Thymus (tissue), 11 donors: ENCODE measurements at regions not wholly inside any gene's neighbourhood (a gene's known extent, or its start where the extent isn't known, plus 50 kb on each side); places are given as distances from the start of the nearest gene placed in this dataset.

Source experiments
- DNase-seq, 9 donors: peaks; one replicate each; pipeline ENCODE4 v3.0.0-alpha.2; 2013; ENCODE audit warnings: low spot score in 9 of 9, low read depth in 6 of 9, missing footprints in 1 of 9
- H3K27ac ChIP-seq, 2 donors: one replicate each; pipeline ENCODE4 v1.5.1; 2013; ENCODE audit warnings: control low read depth in 1 of 2, low read depth in 1 of 2, low read length in 1 of 2, mild to moderate bottlenecking in 1 of 2, moderate library complexity in 1 of 2
- H3K27me3 ChIP-seq, 2 donors: one replicate each; pipeline ENCODE4 v1.5.1; 2013; ENCODE audit warnings: low read length in 1 of 2; ENCODE audit not compliant: control insufficient read depth in 2 of 2, insufficient read depth in 1 of 2
- H3K36me3 ChIP-seq, 2 donors: one replicate each; pipeline ENCODE4 v1.5.1; 2013; ENCODE audit warnings: low read length in 1 of 2, mild to moderate bottlenecking in 1 of 2, moderate library complexity in 1 of 2; ENCODE audit not compliant: control insufficient read depth in 2 of 2, insufficient read depth in 2 of 2
- H3K4me1 ChIP-seq, 2 donors: one replicate each; pipeline ENCODE4 v1.5.1; 2013; ENCODE audit warnings: low read length in 2 of 2; ENCODE audit not compliant: control insufficient read depth in 2 of 2, insufficient read depth in 2 of 2
- H3K4me3 ChIP-seq, 2 donors: one replicate each; pipeline ENCODE4 v1.5.1; 2013; ENCODE audit warnings: low read length in 2 of 2, control low read depth in 1 of 2, mild to moderate bottlenecking in 1 of 2
- H3K9me3 ChIP-seq, 2 donors: one replicate each; pipeline ENCODE4 v1.5.1; 2013; ENCODE audit warnings: low read length in 1 of 2, mild to moderate bottlenecking in 1 of 2; ENCODE audit not compliant: control insufficient read depth in 2 of 2, insufficient read depth in 1 of 2
- WGBS: extraction: QIAGEN DNeasy Blood & Tissue Kit; methylation state at CpG from one replicate; pipeline ENCODE4 v1.1.7; 2013; 5-methylcytosine and 5-hydroxymethylcytosine counted together
- donor health status: healthy.

DNA sequence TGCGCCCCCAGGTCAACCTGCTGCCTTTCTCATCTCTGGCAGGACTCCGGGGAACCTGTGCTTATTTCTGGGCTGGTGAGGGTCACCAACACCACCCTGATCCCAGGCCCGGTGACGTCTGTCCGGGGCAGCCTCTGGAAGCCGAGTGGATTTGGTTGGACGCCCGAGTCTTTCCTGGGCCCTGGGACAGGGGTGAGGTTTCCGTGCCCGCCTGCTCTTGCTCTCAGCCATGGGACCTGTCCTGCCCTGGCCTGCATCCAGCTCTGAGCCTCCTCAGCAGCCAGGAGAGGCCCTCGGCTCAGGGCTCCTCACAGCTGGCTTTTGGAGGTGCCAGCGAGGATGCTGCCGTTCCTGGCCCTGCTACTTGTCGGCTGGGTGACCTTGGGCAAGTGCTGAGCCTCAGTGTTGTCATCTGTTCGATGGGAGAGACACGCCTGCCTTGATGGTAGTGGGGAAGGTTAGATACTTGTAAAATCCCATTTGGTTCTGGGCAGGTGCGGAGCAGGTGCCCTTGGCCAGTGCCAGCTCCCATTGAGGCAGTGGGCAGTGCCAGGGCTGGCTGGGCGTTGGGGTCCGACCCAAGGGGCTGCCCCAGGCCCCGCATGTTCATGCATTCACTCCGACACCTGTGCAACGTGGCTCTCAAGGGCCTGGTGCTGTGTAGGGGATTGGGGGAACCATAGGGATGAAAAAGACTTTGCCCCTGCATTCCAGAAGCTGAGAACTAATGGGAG lies 58.9 kb upstream of the THY1 start:
- H3K9me3 ChIP-seq = no peaks in the 10 kb centered on the region
- H3K4me1 ChIP-seq = no peaks in the 10 kb centered on the region
- no peak overlapping the region for H3K27ac ChIP-seq
- DNase-seq = no peak
- no peaks in the 10 kb centered on the region for H3K36me3 ChIP-seq
- WGBS = 73% methylated on average over 22 of the region's 22 CpGs
- peaks cover 6 to 11% of the 10 kb centered on the region in 2 donors for H3K27me3 ChIP-seq
- H3K4me3 ChIP-seq = no peak overlapping the region

DNA sequence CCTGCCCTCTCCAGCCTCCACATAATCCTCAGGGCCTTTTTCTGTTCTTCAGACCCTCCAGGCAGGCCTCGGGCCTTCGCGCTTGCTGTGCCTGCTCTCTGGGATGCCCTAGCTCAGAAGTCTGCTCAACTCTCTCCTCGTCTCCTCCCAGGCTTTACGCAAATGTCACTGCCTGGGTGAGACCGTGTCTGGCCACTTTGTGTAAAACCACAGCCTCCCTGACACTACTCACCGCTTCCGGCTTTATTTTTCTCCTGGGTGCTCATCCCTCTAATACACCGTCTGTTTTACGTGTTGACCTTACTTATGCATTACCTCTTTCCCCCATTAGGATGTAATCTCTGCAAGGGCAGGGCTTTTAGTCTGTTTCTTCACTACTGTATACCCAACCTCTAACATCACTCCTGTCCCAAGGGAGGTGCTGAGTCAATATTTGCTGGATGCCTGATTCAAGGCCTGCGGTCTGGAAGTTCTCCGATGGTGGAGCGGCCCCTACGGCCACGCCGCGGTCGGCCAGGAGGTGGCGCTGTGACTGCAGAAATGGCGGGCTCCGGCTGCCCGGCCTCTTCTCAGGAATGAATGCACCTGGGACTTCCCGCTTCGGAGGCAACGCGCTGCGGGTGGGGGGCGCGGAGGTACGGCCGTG lies 58.2 kb upstream of the THY1 start:
- peak in 8 of 9 donors; percentile 3 to 56 (median 20) for DNase-seq
- Histone ChIP-seq H3K9me3 (no peaks in the 10 kb centered on the region), H3K36me3 (no peaks in the 10 kb centered on the region), H3K4me3 (no peak overlapping the region), H3K27me3 (peaks cover 5 to 11% of the 10 kb centered on the region in 2 donors), H3K27ac (no peak overlapping the region), H3K4me1 (no peaks in the 10 kb centered on the region)
- 31% methylated on average over 31 of the region's 31 CpGs for WGBS

DNA sequence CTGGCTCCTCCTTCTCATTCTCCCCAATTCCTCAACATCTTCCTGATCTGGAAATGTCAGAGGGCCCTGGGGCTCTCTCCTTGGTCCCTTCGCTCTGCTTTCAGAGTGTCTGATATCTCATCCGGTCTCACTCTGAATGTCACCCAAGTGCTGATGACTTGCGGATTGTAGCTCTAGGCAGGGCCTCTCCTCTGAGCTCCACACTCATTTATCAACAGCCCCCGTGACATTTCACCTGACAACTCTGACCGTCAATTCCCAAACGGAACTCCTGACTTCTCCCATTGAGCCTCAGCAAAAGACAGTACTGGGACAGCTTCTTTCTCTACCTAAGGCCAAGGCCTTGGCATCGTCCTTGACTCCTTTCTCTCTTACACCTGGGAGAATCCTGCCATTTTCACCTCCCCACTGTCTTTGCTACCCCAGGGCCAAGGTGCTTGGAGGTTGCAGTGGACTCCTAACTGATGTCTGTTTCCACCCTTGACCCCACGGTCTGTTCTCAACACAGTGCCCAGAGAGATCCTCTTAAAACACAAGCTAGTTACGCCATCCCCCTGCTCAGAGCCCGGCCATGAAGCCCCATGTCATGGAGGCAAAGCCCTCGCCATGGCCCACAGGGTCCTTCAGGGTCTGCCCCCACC lies 57.5 kb upstream of the THY1 start:
- Histone ChIP-seq H3K27me3 (peaks cover 5 to 11% of the 10 kb centered on the region in 2 donors), H3K27ac (no peak overlapping the region), H3K9me3 (no peaks in the 10 kb centered on the region), H3K4me3 (no peak overlapping the region), H3K36me3 (no peaks in the 10 kb centered on the region), H3K4me1 (no peaks in the 10 kb centered on the region)
- WGBS = 92% methylated on average over 11 of the region's 11 CpGs
- no peak for DNase-seq

DNA sequence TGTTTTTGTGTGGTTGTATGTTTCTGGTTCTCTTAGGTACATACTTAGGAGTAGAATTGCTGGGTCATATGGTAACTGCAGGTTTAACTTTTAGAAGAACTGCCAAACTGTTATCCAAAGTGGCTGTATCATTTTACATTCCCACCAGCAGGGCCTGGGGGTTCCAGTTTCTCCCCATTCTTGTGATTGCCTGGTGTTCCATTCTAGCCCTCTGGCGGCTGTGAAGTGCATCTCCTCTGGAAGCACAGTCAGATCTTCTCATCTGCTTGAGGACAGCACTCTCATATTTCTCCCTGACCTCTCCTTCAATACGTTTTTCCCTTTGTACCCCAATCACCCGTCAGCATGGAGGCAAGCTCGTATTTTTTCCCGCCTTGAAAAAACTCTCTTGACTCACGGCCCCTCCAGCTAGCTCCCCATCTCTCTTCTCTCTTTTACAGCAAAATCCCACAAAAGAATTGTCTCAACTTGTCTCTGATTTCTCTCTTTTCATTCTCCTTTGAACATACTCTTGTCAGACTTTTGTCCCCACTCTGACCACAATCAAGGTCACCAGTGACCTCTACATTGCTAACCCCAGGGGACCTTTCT lies 56.8 kb upstream of the THY1 start:
- no peak overlapping the region for H3K4me3 ChIP-seq
- no peaks in the 10 kb centered on the region for H3K36me3 ChIP-seq
- H3K27ac ChIP-seq = no peak overlapping the region
- H3K27me3 ChIP-seq = peaks cover 5 to 11% of the 10 kb centered on the region in 2 donors
- 73% methylated on average over 6 of the region's 6 CpGs for WGBS
- DNase-seq = no peak
- no peaks in the 10 kb centered on the region for H3K9me3 ChIP-seq
- peaks cover 0 to 6% of the 10 kb centered on the region in 2 donors for H3K4me1 ChIP-seq

DNA sequence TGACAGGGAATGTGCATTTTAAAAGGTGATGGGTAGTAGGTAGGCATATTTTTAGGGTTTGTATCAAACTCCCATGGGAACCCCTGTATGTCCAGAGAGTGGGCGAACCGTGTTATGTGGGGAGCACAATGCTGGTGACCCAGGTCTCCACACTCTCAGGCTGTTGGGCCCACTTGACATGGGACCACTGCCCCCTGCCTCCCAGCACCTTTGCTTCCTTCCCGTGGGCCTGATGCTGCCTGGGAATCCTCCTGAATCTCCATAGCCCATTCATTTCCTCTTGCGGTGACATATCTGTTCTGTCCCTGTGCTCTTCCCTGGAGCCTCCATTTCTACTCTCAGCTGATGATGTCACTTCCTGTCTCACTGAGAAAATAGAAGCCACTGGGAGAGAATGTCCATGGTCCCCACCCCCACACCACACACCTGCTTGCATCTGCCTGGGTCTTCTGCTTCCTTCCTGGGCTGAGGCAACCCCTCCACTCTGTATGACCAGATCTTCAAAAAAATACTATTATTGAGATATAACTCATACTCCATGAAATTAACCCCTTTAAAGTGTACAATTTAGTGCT lies 55.8 kb upstream of the THY1 start:
- Histone ChIP-seq H3K4me3 (no peak overlapping the region), H3K36me3 (no peaks in the 10 kb centered on the region), H3K27me3 (peaks cover 5 to 11% of the 10 kb centered on the region in 2 donors), H3K27ac (no peak overlapping the region), H3K4me1 (peaks cover 0 to 6% of the 10 kb centered on the region in 2 donors), H3K9me3 (no peaks in the 10 kb centered on the region)
- no peak for DNase-seq
- WGBS = 67% methylated on average over 4 of the region's 4 CpGs

DNA sequence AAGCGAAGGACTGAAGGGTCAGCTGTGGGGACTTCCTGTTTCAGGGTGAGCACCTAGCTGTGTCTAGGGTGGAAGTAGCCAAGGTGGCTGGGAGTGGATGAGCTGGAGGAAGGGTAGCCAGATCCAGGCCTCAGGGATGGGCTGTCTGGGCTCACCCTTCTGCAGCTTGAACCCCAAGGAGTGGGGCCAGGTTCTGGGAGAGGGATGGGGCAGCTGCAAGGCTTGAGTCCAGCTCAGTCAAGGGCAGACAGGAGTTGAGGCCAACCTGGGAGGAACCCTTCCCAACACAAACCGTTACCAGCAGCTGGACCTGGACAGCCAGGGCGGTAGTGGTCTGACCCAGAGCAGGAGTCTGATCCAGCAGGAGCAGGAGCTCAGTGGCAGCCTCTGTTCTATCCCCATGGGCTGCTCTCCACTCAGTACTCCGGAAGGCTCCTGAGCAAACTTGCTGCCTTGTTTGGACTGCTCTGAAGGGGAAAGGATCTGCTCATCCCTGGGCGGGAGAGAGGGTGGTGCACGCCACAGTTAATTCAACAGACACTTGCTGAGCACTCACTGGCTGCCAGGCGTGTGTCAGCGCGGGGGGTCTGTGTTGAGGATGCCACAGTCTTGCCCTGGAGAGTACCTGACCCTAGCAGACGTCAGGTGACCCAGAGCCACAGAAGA lies 53.8 kb upstream of the THY1 start:
- H3K27ac ChIP-seq = no peak overlapping the region
- DNase-seq = no peak
- peaks cover 5 to 10% of the 10 kb centered on the region in 2 donors for H3K27me3 ChIP-seq
- H3K4me3 ChIP-seq = no peak overlapping the region
- WGBS = 85% methylated on average over 10 of the region's 10 CpGs
- H3K9me3 ChIP-seq = no peaks in the 10 kb centered on the region
- peaks cover 0 to 6% of the 10 kb centered on the region in 2 donors for H3K4me1 ChIP-seq
- H3K36me3 ChIP-seq = no peaks in the 10 kb centered on the region

DNA sequence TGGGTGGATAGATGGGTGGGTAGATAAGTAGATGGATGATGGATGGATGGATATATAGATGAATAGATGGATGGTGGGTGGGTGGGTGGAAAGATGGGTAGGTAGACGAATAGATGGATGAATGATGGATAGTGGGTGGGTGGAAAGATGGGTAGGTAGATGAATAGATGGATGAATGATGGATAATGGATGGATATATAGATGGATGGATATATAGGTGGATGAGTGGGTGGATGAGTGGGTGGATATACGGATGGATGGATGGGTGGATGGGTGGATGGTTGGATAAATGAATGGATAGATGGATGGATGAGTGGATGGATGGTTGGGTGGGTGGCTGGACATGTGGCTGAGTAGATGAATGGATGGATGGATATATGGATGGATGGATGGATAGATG lies 53.1 kb upstream of the THY1 start:
- no peak overlapping the region for H3K27ac ChIP-seq
- no peaks in the 10 kb centered on the region for H3K9me3 ChIP-seq
- WGBS = 87% methylated on average over 2 of the region's 2 CpGs
- peaks cover 0 to 6% of the 10 kb centered on the region in 2 donors for H3K4me1 ChIP-seq
- H3K4me3 ChIP-seq = no peak overlapping the region
- peaks cover 4 to 5% of the 10 kb centered on the region in 2 donors for H3K27me3 ChIP-seq
- no peak for DNase-seq
- H3K36me3 ChIP-seq = no peaks in the 10 kb centered on the region

DNA sequence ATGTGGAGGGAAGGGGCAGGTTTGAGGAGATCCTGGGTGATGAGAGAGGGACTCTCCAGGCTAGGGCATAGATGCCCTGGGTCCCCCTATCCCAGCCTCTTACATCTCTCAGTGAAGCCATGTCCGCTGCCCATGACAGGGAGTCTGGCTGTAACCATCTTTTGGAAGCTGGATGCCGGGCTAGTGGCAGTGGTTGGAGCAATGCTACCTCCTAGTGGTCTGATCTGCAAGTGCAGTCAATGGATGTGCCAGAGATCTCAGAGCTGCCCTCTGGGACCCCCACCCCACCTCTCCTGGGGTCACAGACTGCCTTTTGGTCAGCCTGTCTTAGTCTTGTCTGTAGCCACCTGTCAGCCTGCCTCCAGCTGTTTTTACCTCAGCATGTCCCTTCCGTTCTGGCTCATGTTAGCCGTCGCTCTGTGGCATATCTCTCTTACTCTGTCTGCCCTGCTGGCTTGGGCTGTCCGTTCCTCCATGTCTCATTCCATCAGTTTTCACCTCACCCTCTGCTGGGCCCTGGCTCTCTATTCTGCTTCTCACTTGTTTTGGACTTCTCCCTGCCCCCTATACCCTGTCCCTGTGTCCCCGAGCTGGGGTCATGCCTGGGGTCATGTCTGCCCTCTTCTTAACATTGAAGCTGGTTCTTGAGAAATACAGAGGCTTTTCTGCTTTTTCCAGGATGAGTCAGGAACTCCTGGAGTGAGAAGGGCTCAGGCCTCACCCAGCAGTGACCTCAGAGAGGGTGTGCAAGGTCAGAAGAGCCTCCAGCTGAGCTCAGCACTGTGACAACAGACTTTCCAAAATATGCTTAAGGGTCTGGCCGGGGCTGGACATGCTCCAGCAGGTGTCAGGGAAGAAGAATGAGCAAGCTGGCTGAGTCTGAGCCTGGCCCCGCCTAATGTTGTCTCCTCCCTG lies 52.0 kb upstream of the THY1 start:
- peaks cover 0 to 2% of the 10 kb centered on the region in 2 donors for H3K27me3 ChIP-seq
- H3K9me3 ChIP-seq = no peaks in the 10 kb centered on the region
- peak in 7 of 9 donors; percentile 8 to 57 (median 29) for DNase-seq
- peaks cover 0 to 6% of the 10 kb centered on the region in 2 donors for H3K4me1 ChIP-seq
- H3K4me3 ChIP-seq = no peak overlapping the region
- H3K36me3 ChIP-seq = no peaks in the 10 kb centered on the region
- WGBS = 43% methylated on average over 9 of the region's 9 CpGs
- H3K27ac ChIP-seq = peak overlapping the region in 1 of 2 donors; percentile 44
